Mesenchymal stem cell (in vitro differentiated cells and primary cell): ENCODE measurements at regions not wholly inside any gene's neighbourhood (a gene's known extent, or its start where the extent isn't known, plus 50 kb on each side); places are given as distances from the start of the nearest gene placed in this dataset.

Source experiments
- DNase-seq: peaks from one replicate; pipeline ENCODE4 v3.0.0-alpha.2; 2013
- H2AFZ ChIP-seq: one replicate; pipeline ENCODE4 v1.6.1; 2013; ENCODE audit warnings: low read depth, mild to moderate bottlenecking, control low read depth, inconsistent platforms, low read length, moderate library complexity
- H2AK5ac ChIP-seq: 2 replicates; pipeline ENCODE4 v1.6.1; 2013; ENCODE audit warnings: low read length, moderate library complexity, mild to moderate bottlenecking, inconsistent platforms; ENCODE audit not compliant: severe bottlenecking
- H2BK120ac ChIP-seq: one replicate; pipeline ENCODE4 v1.6.1; 2013; ENCODE audit warnings: low read depth, mild to moderate bottlenecking, inconsistent platforms, low read length, moderate library complexity
- H2BK12ac ChIP-seq, 2 experiments: one replicate each; pipeline ENCODE4 v1.6.1; 2013; ENCODE audit warnings: inconsistent platforms in 2 of 2, low read length in 2 of 2, mild to moderate bottlenecking in 2 of 2, moderate library complexity in 2 of 2, control low read depth in 1 of 2
- H2BK15ac ChIP-seq: one replicate; pipeline ENCODE4 v1.6.1; 2013; ENCODE audit warnings: mild to moderate bottlenecking, low read depth, inconsistent platforms; ENCODE audit not compliant: poor library complexity, severe bottlenecking
- H2BK5ac ChIP-seq: 2 replicates; pipeline ENCODE4 v1.6.1; 2013; ENCODE audit warnings: low read depth, mild to moderate bottlenecking, low read length, control low read depth, inconsistent platforms; ENCODE audit not compliant: poor library complexity, severe bottlenecking
- H3K14ac ChIP-seq, 2 experiments: one replicate each; pipeline ENCODE4 v1.6.1; 2013; ENCODE audit warnings: inconsistent platforms in 2 of 2, low read length in 2 of 2, control low read depth in 1 of 2, mild to moderate bottlenecking in 1 of 2, moderate library complexity in 1 of 2
- H3K18ac ChIP-seq, 2 experiments: one replicate each; pipeline ENCODE4 v1.6.1; 2013; ENCODE audit warnings: inconsistent platforms in 2 of 2, low read length in 2 of 2, control low read depth in 1 of 2, low read depth in 1 of 2, mild to moderate bottlenecking in 1 of 2
- H3K23ac ChIP-seq, 2 experiments: one replicate each; pipeline ENCODE4 v1.6.1; 2013; ENCODE audit warnings: inconsistent platforms in 2 of 2, low read length in 2 of 2, mild to moderate bottlenecking in 2 of 2, moderate library complexity in 2 of 2, control low read depth in 1 of 2
- H3K27ac ChIP-seq: 2 replicates; pipeline ENCODE4 v1.5.1; 2013; ENCODE audit warnings: mild to moderate bottlenecking, moderate library complexity, low read length, control low read depth, inconsistent platforms; ENCODE audit not compliant: poor library complexity, severe bottlenecking
- H3K27me3 ChIP-seq, 2 experiments: 2 replicates each; pipeline versions ENCODE4 v1.6.1 to v1.7.0; 2013; ENCODE audit warnings: low read length in 2 of 2, mild to moderate bottlenecking in 2 of 2, moderate library complexity in 2 of 2, control low read depth in 1 of 2, inconsistent platforms in 1 of 2; ENCODE audit not compliant: control insufficient read depth in 1 of 2, insufficient read depth in 1 of 2
- H3K36me3 ChIP-seq, 2 experiments: 2 replicates each; pipeline versions ENCODE4 v1.6.1 to v1.7.0; 2013; ENCODE audit warnings: low read length in 2 of 2, control low read depth in 1 of 2, inconsistent platforms in 1 of 2, low read depth in 1 of 2, mild to moderate bottlenecking in 1 of 2; ENCODE audit not compliant: insufficient read depth in 2 of 2, control insufficient read depth in 1 of 2
- H3K4ac ChIP-seq, 2 experiments: one replicate each; pipeline ENCODE4 v1.6.1; 2013; ENCODE audit warnings: inconsistent platforms in 2 of 2, low read length in 2 of 2, mild to moderate bottlenecking in 2 of 2, moderate library complexity in 2 of 2, control low read depth in 1 of 2, low read depth in 1 of 2
- H3K4me1 ChIP-seq: 2 replicates; pipeline ENCODE4 v1.6.1; 2013; ENCODE audit warnings: low read depth, low read length, control low read depth; ENCODE audit not compliant: control insufficient read depth, insufficient read depth
- H3K4me2 ChIP-seq: 2 replicates; pipeline ENCODE4 v1.6.1; 2013; ENCODE audit warnings: low read length, mild to moderate bottlenecking, inconsistent platforms; ENCODE audit not compliant: poor library complexity, severe bottlenecking
- H3K4me3 ChIP-seq, 2 experiments: 2 replicates each; pipeline versions ENCODE4 v1.5.1 to v1.7.0; 2013; ENCODE audit warnings: low read length in 2 of 2, mild to moderate bottlenecking in 2 of 2, control low read depth in 1 of 2, low read depth in 1 of 2; ENCODE audit not compliant: insufficient read depth in 1 of 2
- H3K79me1 ChIP-seq: replicated peaks from 2 replicates; pipeline ENCODE4 v1.6.1; 2013; ENCODE audit warnings: mild to moderate bottlenecking, control low read depth, low read length, inconsistent platforms; ENCODE audit not compliant: poor library complexity, severe bottlenecking
- H3K9ac ChIP-seq: 2 replicates; pipeline ENCODE4 v1.7.0; 2013; ENCODE audit warnings: mild to moderate bottlenecking, low read length, moderate library complexity
- H3K9me3 ChIP-seq: 2 replicates; pipeline ENCODE4 v1.7.0; 2013; ENCODE audit warnings: mild to moderate bottlenecking, low read length; ENCODE audit not compliant: control insufficient read depth
- H4K8ac ChIP-seq: one replicate; pipeline ENCODE4 v1.6.1; 2013; ENCODE audit warnings: inconsistent platforms, mild to moderate bottlenecking, low read length, moderate library complexity
- H4K91ac ChIP-seq: one replicate; pipeline ENCODE4 v1.6.1; 2013; ENCODE audit warnings: mild to moderate bottlenecking, low read length, inconsistent platforms
- WGBS: methylation state at CpG from one replicate; pipeline ENCODE4 v1.1.7; 2013; ENCODE audit warnings: mixed read lengths; 5-methylcytosine and 5-hydroxymethylcytosine counted together

DNA sequence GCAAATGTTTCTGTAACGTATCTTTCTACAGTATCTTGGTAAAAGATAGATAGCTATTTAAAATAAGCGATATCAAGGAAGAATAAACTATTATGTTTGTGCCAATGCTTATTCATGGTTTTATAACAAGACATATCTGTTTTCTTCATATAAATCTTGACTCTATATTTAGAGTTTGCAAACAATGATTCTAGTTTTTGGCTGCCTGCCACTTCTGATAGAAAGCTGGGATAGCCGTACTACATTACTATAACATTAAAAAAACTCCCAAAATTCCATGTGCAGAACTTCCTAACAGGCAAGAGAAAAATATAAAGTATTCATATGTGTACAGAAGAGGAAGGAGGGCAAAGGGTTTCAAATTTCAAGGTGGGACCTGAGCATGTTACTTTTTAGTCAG lies 985.0 kb downstream of the BCL11A start:
- Histone ChIP-seq H3K27ac (no peak overlapping the region), H3K18ac (no peak overlapping the region), H3K4me1 (no peaks in the 10 kb centered on the region), H3K4me3 (no peak overlapping the region), H2AFZ (no peak overlapping the region), H4K8ac (no peak overlapping the region), H4K91ac (no peak overlapping the region), H3K9me3 (no peaks in the 10 kb centered on the region), H3K14ac (no peak overlapping the region), H2BK5ac (no peak overlapping the region), H2BK120ac (no peak overlapping the region), H3K79me1 (no peaks in the 10 kb centered on the region), H3K36me3 (no peaks in the 10 kb centered on the region), H3K4me2 (no peak overlapping the region), H3K23ac (no peak overlapping the region), H3K9ac (no peak overlapping the region), H2BK12ac (no peak overlapping the region), H3K27me3 (no peaks in the 10 kb centered on the region), H2AK5ac (no peak overlapping the region), H2BK15ac (no peak overlapping the region), H3K4ac (no peak overlapping the region)
- no CpG with 5 or more reads among the region's 3 CpGs for whole genome bisulfite sequencing
- DNase-seq, result no peak

DNA sequence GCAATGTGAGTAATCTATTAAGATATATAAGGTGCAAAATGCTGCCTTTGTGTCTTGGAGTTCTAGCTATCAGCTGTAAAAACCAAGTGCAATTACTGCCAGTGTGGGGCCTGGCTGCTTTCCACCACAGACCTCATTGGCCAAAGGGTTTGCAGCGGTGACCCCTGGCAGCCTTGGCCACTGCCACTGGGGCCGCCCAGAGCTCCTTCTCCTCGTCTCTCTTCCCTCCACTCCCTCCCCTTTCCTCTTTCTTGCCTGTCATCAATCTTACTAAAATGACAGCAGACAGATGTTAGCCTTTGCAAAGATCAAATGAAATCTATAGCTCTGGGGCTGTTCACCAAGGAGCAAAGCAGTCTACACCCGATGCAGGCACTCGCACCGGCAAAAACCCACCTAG lies 986.3 kb downstream of the BCL11A start:
- H3K79me1 ChIP-seq, result no peaks in the 10 kb centered on the region
- H3K9me3 ChIP-seq, result no peaks in the 10 kb centered on the region
- no peak overlapping the region for H3K9ac ChIP-seq
- no peak overlapping the region for H3K4ac ChIP-seq
- no peak overlapping the region for H2BK12ac ChIP-seq
- H3K23ac ChIP-seq, result no peak overlapping the region
- no peak overlapping the region for H4K91ac ChIP-seq
- no peak overlapping the region for H2AK5ac ChIP-seq
- no peaks in the 10 kb centered on the region for H3K4me1 ChIP-seq
- H2AFZ ChIP-seq, result no peak overlapping the region
- H3K36me3 ChIP-seq, result no peaks in the 10 kb centered on the region
- H4K8ac ChIP-seq, result no peak overlapping the region
- H2BK15ac ChIP-seq, result no peak overlapping the region
- no peak overlapping the region for H3K14ac ChIP-seq
- no peak overlapping the region for H2BK120ac ChIP-seq
- no peak overlapping the region for H3K18ac ChIP-seq
- 58% methylated on average over 5 of the region's 6 CpGs for WGBS
- H3K27ac ChIP-seq, result no peak overlapping the region
- H2BK5ac ChIP-seq, result no peak overlapping the region
- no peaks in the 10 kb centered on the region for H3K27me3 ChIP-seq
- no peak overlapping the region for H3K4me2 ChIP-seq
- H3K4me3 ChIP-seq, result no peak overlapping the region
- no peak for DNase-seq

DNA sequence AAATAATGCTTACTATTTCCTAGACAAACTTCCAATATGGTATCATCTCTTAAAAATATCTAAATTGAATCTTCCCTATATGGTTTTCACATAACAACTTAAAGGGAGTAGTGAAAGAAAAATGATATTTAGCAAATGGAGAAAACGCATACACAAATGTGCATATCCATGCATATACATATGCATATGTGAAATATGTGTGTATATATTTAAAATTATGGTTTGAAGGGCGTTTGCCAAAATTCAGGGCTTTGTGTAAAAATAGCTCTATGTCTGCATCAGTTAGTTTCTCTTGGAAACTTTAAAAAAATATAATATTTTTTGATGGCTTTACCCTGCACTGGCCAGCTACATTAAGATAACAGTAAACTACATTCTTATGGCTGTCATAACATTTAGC lies 986.7 kb downstream of the BCL11A start:
- WGBS, result no CpG with 5 or more reads among the region's 2 CpGs
- Histone ChIP-seq H3K4me3 (no peak overlapping the region), H3K9ac (no peak overlapping the region), H3K27ac (no peak overlapping the region), H2AK5ac (no peak overlapping the region), H2BK5ac (no peak overlapping the region), H2BK15ac (no peak overlapping the region), H3K27me3 (no peaks in the 10 kb centered on the region), H3K23ac (no peak overlapping the region), H4K8ac (no peak overlapping the region), H3K14ac (no peak overlapping the region), H4K91ac (no peak overlapping the region), H2BK12ac (no peak overlapping the region), H3K79me1 (no peaks in the 10 kb centered on the region), H3K18ac (no peak overlapping the region), H3K36me3 (no peaks in the 10 kb centered on the region), H3K4me2 (no peak overlapping the region), H3K4ac (no peak overlapping the region), H3K9me3 (no peaks in the 10 kb centered on the region), H2AFZ (no peak overlapping the region), H3K4me1 (no peaks in the 10 kb centered on the region), H2BK120ac (no peak overlapping the region)
- no peak for DNase-seq

DNA sequence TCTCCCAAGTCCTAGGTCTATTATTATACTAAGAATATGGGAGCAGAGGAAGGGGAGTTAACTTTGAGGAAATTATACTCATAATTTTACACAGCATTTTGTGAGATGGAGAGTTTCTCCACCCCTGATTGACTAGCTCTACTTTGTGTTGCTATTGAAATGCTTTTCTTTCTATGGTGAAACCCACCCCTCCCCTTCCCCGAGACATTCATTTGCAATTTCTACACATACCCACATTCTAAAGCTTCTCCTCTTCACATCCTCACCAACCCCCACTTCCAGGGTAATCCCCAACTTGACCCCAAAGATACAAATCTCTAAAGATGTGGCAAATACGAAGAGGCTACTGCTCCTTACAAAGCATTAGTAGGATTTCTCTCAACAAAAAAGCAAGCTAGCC lies 992.2 kb downstream of the BCL11A start:
- H3K18ac ChIP-seq, result no peak overlapping the region
- no peak overlapping the region for H3K14ac ChIP-seq
- DNase-seq, result no peak
- no peak overlapping the region for H3K4me2 ChIP-seq
- H3K4ac ChIP-seq, result no peak overlapping the region
- H2BK12ac ChIP-seq, result no peak overlapping the region
- H2AFZ ChIP-seq, result no peak overlapping the region
- H3K9me3 ChIP-seq, result no peaks in the 10 kb centered on the region
- H2AK5ac ChIP-seq, result no peak overlapping the region
- no peaks in the 10 kb centered on the region for H3K27me3 ChIP-seq
- H4K91ac ChIP-seq, result no peak overlapping the region
- H2BK15ac ChIP-seq, result no peak overlapping the region
- no peak overlapping the region for H3K27ac ChIP-seq
- whole genome bisulfite sequencing, result 39% methylated on average over 2 of the region's 2 CpGs
- H3K9ac ChIP-seq, result no peak overlapping the region
- H3K23ac ChIP-seq, result no peak overlapping the region
- H2BK120ac ChIP-seq, result no peak overlapping the region
- H3K4me3 ChIP-seq, result no peak overlapping the region
- no peak overlapping the region for H2BK5ac ChIP-seq
- H3K79me1 ChIP-seq, result no peaks in the 10 kb centered on the region
- no peak overlapping the region for H4K8ac ChIP-seq
- no peaks in the 10 kb centered on the region for H3K36me3 ChIP-seq
- no peaks in the 10 kb centered on the region for H3K4me1 ChIP-seq
